ENCODE measurements at regions not wholly inside any gene's neighbourhood (a gene's known extent, or its start where the extent isn't known, plus 50 kb on each side); places are given as distances from the start of the nearest gene placed in this dataset.
"Not testable (repeated sequence)": the region's sequence is repeated elsewhere in the genome, so short reads cannot be mapped to it uniquely, and the experiment has no call there.

- no peak for DNase-seq (ENCODE audit: low read depth, low spot score)
- H3K27ac ChIP-seq = no peak overlapping the region
These were observed 124.2 kb downstream of the C12orf75 start for GRCh38 chr12:105454688-105455087.

GRCh38 chr12:105455261-105455660 lies 124.8 kb downstream of the C12orf75 start:
- no peak overlapping the region for H3K27ac ChIP-seq
- peak; percentile 63 for DNase-seq (ENCODE audit: low read depth, low spot score)

DNA sequence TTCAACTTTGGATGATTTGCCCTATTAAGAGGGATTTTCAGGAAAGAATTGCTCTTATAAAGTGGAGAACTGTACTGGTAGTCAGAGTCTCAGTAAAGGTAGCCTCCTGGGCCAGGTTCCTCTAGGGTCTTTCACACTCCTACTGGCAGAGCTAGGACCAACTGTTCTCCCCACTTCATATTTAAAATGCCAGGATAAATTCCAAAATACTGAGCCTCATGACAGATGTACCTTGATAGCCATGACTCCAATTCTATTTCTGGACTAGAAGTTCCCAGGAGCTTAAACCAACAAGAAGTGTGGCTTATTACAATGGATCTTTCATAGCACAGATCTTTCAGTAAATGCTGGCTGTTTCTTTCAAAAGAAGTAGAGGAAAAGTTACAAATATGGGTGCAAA lies 126.5 kb downstream of the C12orf75 start:
- no peak for DNase-seq (ENCODE audit: low read depth, low spot score)
- H3K27ac ChIP-seq = no peak overlapping the region

DNA sequence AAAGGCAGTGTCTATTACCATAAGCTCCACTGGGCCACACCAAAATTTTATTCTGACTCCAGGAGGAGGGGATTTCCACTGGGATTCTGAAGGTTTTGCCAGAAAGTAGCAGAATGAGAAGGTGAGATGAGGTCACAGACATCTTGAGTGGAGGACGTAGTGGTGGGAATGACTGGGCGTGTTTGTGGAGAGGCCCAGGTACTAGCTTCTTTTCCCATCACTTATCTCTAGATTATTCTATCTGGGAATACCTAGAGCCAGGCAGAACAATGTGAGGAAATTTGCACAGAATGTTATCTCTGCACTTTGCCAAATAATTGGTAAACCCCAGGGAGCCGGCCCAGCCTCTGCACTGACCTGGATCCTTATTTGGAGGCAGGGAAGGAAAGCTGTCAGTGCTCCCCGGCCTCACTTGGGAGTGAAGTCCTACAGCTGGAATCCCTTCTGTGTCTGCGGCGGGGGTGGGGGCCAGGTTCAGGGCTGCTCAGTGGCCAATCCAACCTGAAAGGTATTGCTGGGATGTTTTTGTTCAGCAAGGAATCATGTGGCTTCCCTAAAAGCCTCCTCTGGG lies 129.4 kb downstream of the C12orf75 start:
- no peak for DNase-seq (ENCODE audit: low read depth, low spot score)
- H3K27ac ChIP-seq = no peak overlapping the region

DNA sequence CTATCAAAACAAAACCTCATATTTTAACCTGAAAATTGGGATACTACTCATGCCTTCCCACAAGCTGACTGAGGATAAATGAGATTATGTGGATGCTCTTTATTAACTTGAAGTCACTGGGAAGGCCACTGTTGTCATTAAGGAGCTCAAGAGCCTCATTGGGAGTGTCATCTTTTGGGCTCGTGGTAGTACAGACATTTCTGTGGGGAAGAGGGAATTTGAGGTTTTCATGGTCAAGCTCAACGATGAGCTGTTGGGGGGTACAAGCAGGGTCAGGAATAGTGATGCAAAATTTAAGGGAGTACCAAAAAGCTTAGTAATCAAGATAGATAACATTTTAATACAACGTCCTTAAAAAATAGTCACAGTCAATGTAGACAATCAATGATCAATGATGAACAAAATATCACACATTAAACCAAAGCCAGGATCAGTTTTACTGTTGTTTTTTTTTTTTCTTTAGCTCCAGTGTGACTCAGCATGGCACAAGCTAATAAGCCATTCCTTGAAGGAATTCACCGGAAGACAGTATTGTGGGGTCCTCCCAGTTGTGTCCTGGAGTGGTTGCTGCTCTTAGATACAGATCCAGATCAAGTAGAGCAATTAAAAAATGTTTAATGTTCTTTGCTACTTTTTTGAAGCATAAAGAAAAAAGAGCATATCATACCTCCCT lies 130.9 kb downstream of the C12orf75 start:
- H3K27ac ChIP-seq = no peak overlapping the region

DNA sequence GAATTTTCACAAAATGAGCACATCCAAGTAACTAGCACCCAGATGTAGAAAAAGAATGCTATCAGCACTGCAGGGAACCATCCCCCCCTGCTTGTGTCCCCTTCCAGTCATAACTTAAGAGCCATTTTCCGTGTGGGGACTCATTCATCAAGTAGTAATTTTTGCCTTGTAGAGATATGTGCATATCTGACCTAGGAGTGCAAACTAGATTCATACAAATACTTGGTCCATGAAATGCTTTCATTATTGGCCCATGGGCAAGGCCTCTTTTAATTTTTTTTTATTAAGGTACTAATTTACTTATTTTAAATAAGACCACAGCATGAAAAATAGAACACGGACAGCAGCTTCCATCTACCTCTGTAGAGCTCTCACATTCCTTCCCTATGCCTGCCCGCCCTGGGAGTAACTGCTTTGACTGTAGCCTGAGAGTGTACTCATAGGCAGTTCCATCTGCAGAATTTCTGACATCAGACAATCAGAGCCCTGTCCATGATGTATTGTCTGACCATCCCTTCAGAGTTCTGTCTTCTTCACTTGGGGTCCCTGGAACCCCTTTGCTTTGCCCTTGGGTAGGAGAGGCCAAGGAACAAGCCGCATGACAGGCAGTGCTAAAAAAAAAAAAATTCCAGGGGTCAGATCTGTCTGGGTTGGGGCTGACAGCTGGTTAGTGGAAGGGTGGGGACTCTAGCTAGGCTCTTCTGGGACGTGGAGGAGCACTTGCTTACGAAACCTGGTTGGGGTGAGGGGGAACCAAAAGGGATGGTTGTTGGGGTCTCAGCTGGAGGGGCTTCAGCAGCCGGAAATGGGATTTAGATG lies 131.7 kb downstream of the C12orf75 start:
- no peak overlapping the region for H3K27ac ChIP-seq
- DNase-seq (ENCODE audit: low read depth, low spot score) = no peak

More for the DNA sequence above, 130.9 kb downstream of the C12orf75 start:
- no peak for DNase-seq (ENCODE audit: low read depth, low spot score)

DNA sequence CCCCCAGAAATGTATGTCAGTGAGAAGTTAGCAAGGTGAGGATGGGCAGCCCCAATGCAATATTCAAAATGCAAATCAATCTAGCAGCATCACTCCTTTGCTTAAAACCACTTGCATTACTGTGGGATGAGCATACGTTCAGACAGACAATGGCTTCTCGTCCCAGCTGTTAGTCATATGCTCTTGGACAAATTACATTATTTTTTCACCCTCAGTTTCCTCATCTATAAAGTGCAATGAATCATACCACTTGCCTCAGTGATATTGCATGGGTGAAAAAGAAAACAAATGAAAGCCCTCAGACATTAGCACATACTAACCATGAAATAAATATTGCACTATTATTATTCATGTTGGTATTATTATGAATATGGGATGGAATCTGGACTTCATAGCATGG lies 132.3 kb downstream of the C12orf75 start:
- peak; percentile 60 for DNase-seq (ENCODE audit: low read depth, low spot score)
- H3K27ac ChIP-seq = peak overlapping the region; percentile 40

DNA sequence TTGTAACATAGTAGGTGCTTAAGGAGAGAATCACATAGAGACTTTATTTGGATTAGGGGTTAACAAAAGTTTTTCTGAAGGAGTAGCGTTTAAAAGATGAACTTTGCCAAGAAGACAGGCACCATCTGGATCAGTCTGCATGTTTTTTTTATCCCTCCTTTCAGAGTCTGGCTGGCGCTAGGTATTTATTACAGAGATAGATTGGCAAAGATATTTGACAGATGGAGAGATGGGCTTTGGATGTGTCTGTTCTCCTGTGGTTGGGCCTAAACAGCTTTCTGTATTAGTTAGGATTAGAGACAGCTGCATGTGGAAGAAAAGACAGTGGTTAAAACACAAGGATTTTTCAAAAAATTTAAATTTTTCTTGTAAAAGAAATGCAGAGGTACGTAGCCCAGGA lies 133.9 kb downstream of the C12orf75 start:
- no peak for DNase-seq (ENCODE audit: low read depth, low spot score)
- H3K27ac ChIP-seq = no peak overlapping the region

GRCh38 chr12:105466231-105466900 lies 135.9 kb downstream of the C12orf75 start:
- H3K27ac ChIP-seq = no peak overlapping the region
- no peak for DNase-seq (ENCODE audit: low read depth, low spot score)

GRCh38 chr12:105466901-105467598 lies 136.6 kb downstream of the C12orf75 start:
- no peak overlapping the region for H3K27ac ChIP-seq
- no peak for DNase-seq (ENCODE audit: low read depth, low spot score)

- DNase-seq (ENCODE audit: low read depth, low spot score) = no peak
- no peak overlapping the region for H3K27ac ChIP-seq
These were observed 137.3 kb downstream of the C12orf75 start for GRCh38 chr12:105467710-105468366.

GRCh38 chr12:105468464-105468863 lies 138.0 kb downstream of the C12orf75 start:
- no peak overlapping the region for H3K27ac ChIP-seq
- DNase-seq (ENCODE audit: low read depth, low spot score) = no peak

- no peak overlapping the region for H3K27ac ChIP-seq
- no peak for DNase-seq (ENCODE audit: low read depth, low spot score)
These were observed 138.7 kb downstream of the C12orf75 start for GRCh38 chr12:105469211-105469610.

- H3K27ac ChIP-seq = no peak overlapping the region
These were observed 139.2 kb downstream of the C12orf75 start for GRCh38 chr12:105469701-105470100.

GRCh38 chr12:105470102-105470501 lies 139.6 kb downstream of the C12orf75 start:
- H3K27ac ChIP-seq = no peak overlapping the region
- DNase-seq (ENCODE audit: low read depth, low spot score) = no peak

More at GRCh38 chr12:105469701-105470100, 139.2 kb downstream of the C12orf75 start:
- no peak for DNase-seq (ENCODE audit: low read depth, low spot score)

DNA sequence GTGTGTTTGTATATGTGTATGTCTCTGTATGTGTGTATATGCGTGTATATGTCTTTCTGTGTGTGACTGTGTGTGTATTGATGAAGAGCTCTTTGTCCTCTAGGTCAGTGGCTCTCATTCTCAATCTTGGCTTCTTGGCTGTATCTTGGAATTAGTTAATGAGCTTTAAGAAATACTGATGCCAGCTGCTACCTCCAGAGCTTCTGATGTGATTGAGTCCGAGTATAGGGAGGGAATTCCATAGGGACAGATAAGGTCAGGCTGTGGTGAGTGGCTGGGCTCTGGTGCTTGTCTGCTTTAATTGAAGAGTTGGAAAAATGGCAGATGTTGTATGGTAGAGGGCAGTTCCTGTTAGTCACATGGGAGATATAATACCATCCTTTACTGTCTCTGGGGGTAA lies 140.1 kb downstream of the C12orf75 start:
- DNase-seq (ENCODE audit: low read depth, low spot score) = no peak

DNA sequence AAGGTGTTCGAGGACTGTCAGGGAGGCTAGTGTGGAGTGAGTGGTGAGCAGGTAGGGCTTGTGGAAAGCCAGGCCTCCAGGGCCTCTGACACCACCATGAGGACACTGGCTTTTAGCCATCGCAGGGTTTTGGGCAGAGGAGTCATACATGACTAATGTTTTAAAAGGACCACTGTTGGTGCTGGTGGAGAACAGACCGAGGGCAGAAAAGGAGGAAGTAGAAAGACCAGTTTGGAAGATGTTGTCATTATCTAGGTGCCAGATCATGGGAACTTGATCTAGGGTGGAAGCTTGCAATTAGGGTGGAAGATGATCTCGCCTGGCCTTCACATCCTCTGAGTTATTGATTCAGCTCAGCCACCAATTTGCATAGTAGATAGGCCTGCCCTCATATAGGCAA lies 144.2 kb downstream of the C12orf75 start:
- peak; percentile 70 for DNase-seq (ENCODE audit: low read depth, low spot score)
- no peak overlapping the region for H3K27ac ChIP-seq

More for the DNA sequence above, 140.1 kb downstream of the C12orf75 start:
- no peak overlapping the region for H3K27ac ChIP-seq

GRCh38 chr12:105476616-105477015 lies 146.1 kb downstream of the C12orf75 start:
- no peak overlapping the region for H3K27ac ChIP-seq
- no peak for DNase-seq (ENCODE audit: low read depth, low spot score)

- no peak overlapping the region for H3K27ac ChIP-seq
- DNase-seq (ENCODE audit: low read depth, low spot score) = no peak
These were observed 147.4 kb downstream of the C12orf75 start for GRCh38 chr12:105477873-105478272.

GRCh38 chr12:105478788-105479187 lies 148.3 kb downstream of the C12orf75 start:
- DNase-seq (ENCODE audit: low read depth, low spot score); H3K27ac ChIP-seq: not testable (repeated sequence)
